G401.6 (cell line): ENCODE measurements at regions not wholly inside any gene's neighbourhood (a gene's known extent, or its start where the extent isn't known, plus 50 kb on each side); places are given as distances from the start of the nearest gene placed in this dataset.
"Not testable (repeated sequence)": the region's sequence is repeated elsewhere in the genome, so short reads cannot be mapped to it uniquely, and the experiment has no call there.

Source experiments
- FAIRE-seq: peaks from 2 replicates; lab custom pipeline; 2012; peaks lifted over from hg19 to GRCh38; lab: Jason Lieb, UNC

DNA sequence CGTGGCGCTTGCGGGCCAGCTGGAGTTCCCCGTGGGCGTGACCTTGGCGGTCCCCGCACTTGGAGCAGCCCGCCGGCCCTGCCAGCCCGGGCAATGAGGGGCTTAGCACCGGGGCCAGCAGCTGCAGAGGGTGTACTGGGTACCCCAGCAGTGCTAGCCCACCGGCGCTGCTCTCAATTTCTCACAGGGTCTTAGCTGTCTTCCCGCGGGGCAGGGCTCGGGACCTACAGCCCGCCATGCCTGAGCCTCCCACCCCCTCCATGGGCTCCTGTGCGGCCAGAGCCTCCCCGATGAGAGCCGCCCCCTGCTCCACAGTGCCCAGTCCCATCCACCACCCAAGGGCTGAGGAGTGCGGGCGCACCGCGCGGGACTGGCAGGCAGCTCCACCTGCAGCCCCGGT lies 94.0 kb upstream of the NIPBL start:
- FAIRE-seq, result not testable (repeated sequence)

GRCh38 chr5:36786448-36787012 lies 90.0 kb upstream of the NIPBL start:
- no peak for FAIRE-seq

- no peak for FAIRE-seq
Measured at GRCh38 chr5:36787365-36788093, 89.0 kb upstream of the NIPBL start.

- no peak for FAIRE-seq
Measured at GRCh38 chr5:36790847-36791246, 85.7 kb upstream of the NIPBL start.

DNA sequence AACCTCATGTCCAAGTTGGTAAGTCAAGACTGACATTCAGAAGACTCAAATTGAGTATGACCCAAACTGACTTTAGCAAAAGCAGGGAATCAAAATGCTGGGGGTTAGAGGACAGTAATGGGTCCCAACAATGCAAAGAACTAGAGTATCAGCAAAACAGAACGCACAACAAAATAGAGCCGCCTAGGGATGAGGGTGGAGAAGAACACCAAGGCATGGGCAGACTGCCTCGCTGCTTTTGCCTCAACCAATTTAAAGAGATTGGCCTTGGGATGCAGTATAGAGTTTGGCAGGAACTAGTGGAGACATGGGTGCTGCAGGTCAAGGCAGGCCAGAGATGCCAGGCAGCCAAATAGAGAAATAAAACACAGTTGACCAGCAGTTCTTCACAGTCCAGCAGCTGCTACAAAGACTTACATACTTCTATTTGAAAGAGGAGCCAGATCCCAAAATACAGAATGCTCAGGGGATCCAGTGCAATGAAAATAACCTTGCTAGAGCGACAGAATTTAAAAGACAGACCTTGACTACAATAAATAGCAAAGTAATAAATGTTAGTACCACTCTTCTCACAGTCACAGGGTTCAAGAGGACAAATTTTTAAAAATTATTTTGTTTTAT lies 83.9 kb upstream of the NIPBL start:
- no peak for FAIRE-seq

GRCh38 chr5:36795366-36795765 lies 81.2 kb upstream of the NIPBL start:
- no peak for FAIRE-seq

- FAIRE-seq, result no peak
Measured at GRCh38 chr5:36796155-36796554, 80.4 kb upstream of the NIPBL start.

DNA sequence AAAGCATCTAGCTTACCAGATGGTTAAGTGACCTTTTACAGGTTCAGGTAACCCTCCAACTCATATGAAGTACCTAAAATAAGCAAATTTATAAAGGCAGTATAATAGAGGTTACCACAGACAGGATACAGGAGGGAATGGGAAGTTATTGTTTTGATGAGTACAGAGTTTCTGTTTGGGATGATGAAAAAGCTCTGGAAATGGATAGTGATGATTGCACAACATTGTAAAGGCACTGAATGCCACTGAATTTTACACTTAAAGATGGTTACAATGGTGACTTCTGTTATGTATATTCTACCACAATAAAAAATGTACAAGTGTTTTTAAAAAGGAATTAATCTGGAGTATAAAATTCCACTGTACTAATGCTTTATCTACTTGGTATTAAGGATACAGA lies 75.0 kb upstream of the NIPBL start:
- FAIRE-seq, result no peak

- FAIRE-seq, result no peak
Measured at GRCh38 chr5:36802187-36802586, 74.4 kb upstream of the NIPBL start.

DNA sequence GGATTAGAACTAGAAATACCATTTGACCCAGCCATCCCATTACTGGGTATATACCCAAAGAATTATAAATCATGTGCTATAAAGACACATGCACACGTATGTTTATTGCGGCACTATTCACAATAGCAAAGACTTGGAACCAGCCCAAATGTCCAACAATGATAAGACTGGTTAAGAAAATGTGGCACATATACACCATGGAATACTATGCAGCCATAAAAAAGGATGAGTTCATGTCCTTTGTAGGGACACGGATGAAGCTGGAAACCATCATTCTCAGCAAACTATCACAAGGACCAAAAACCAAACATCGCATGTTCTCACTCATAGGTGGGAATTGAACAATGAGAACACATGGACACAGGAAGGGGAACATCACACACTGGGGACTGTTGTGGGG lies 63.3 kb upstream of the NIPBL start:
- not testable (repeated sequence) for FAIRE-seq

DNA sequence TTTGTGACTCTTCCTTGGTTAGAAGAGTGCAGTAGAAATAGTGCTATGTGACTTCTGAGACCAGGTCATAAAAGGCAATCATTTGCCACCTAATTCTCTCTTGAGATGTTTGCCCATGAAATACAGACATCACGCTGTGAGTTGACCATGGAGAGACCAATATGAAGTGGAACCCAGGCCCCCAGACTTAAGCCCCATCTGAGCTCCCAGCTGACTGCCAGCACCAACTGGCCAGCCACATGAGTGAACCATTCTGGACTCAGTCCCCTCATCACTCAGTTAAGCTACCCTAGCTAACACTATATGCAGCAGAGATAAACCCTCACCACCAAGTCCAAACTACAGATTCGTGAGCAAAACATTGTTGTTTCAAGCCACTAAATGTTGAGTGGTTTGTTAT lies 60.7 kb upstream of the NIPBL start:
- FAIRE-seq, result no peak

DNA sequence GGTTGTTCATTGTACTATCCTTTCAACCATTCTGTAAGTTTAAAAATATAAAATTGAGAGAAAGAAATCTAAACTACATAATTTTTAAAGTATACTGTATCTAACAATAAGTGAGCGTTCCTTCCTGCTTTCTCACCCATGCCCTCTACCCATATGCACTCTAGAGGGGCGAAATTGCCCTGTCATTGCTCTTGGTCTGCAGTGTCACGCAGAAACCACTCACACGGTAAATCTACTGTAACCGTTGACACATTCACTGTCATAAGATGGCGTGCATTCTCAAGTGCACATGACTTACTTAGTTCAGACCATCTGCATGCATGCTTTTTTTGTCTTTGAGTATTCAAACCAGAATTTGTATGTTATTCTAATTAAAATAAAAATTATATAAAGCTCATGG lies 55.7 kb upstream of the NIPBL start:
- FAIRE-seq, result no peak

- FAIRE-seq, result no peak
Measured at GRCh38 chr5:36826694-36827093, 49.9 kb upstream of the NIPBL start.
